ENCODE measurements at regions not wholly inside any gene's neighbourhood (a gene's known extent, or its start where the extent isn't known, plus 50 kb on each side); places are given as distances from the start of the nearest gene placed in this dataset.

GRCh38 chr2:67625690-67626475 is 228.8 kb downstream of the ETAA1 start:
- H3K27ac ChIP-seq (ENCODE audit: poor library complexity, severe bottlenecking) = no peak overlapping the region
- DNase-seq (ENCODE audit: low spot score) (no peak), ATAC-seq (ENCODE audit: low read depth) (peak; percentile 31; the same call in 1 of the 3 replicates)
- H3K27me3 ChIP-seq (ENCODE audit: insufficient read depth, poor library complexity, severe bottlenecking) = no peaks in the 10 kb centered on the region
- TF ChIP-seq CTCF (IDR thresholded peaks at IDR 0.05; ENCODE audit: poor library complexity, severe bottlenecking) = no peak
- no peaks in the 10 kb centered on the region for H3K36me3 ChIP-seq (ENCODE audit: low read depth)
- no peaks in the 10 kb centered on the region for H3K9me3 ChIP-seq (ENCODE audit: severe bottlenecking)
- no peaks in the 10 kb centered on the region for H3K4me1 ChIP-seq (ENCODE audit: insufficient read depth, poor library complexity, severe bottlenecking)
- H3K4me3 ChIP-seq (ENCODE audit: severe bottlenecking) = no peak overlapping the region

GRCh38 chr2:67626656-67627055 is 229.5 kb downstream of the ETAA1 start:
- Histone ChIP-seq H3K4me3 (ENCODE audit: severe bottlenecking) (no peak overlapping the region), H3K4me1 (ENCODE audit: insufficient read depth, poor library complexity, severe bottlenecking) (no peaks in the 10 kb centered on the region), H3K9me3 (ENCODE audit: severe bottlenecking) (no peaks in the 10 kb centered on the region), H3K27me3 (ENCODE audit: insufficient read depth, poor library complexity, severe bottlenecking) (no peaks in the 10 kb centered on the region), H3K27ac (ENCODE audit: poor library complexity, severe bottlenecking) (no peak overlapping the region), H3K36me3 (ENCODE audit: low read depth) (no peaks in the 10 kb centered on the region)
- no peak for DNase-seq (ENCODE audit: low spot score)
- TF ChIP-seq CTCF (IDR thresholded peaks at IDR 0.05; ENCODE audit: poor library complexity, severe bottlenecking) = no peak
- no peak for ATAC-seq (ENCODE audit: low read depth)

GRCh38 chr2:67627456-67628207 is 230.5 kb downstream of the ETAA1 start:
- H3K4me1 ChIP-seq (ENCODE audit: insufficient read depth, poor library complexity, severe bottlenecking) = no peaks in the 10 kb centered on the region
- ATAC-seq (ENCODE audit: low read depth) (no peak), DNase-seq (ENCODE audit: low spot score) (no peak)
- H3K9me3 ChIP-seq (ENCODE audit: severe bottlenecking) = no peaks in the 10 kb centered on the region
- H3K27ac ChIP-seq (ENCODE audit: poor library complexity, severe bottlenecking) = no peak overlapping the region
- no peak overlapping the region for H3K4me3 ChIP-seq (ENCODE audit: severe bottlenecking)
- no peak for TF ChIP-seq CTCF (IDR thresholded peaks at IDR 0.05; ENCODE audit: poor library complexity, severe bottlenecking)
- no peaks in the 10 kb centered on the region for H3K36me3 ChIP-seq (ENCODE audit: low read depth)
- H3K27me3 ChIP-seq (ENCODE audit: insufficient read depth, poor library complexity, severe bottlenecking) = no peaks in the 10 kb centered on the region

GRCh38 chr2:67628892-67629291 is 231.8 kb downstream of the ETAA1 start:
- Histone ChIP-seq H3K4me1 (ENCODE audit: insufficient read depth, poor library complexity, severe bottlenecking) (no peaks in the 10 kb centered on the region), H3K4me3 (ENCODE audit: severe bottlenecking) (no peak overlapping the region), H3K9me3 (ENCODE audit: severe bottlenecking) (no peaks in the 10 kb centered on the region), H3K27me3 (ENCODE audit: insufficient read depth, poor library complexity, severe bottlenecking) (no peaks in the 10 kb centered on the region), H3K36me3 (ENCODE audit: low read depth) (no peaks in the 10 kb centered on the region), H3K27ac (ENCODE audit: poor library complexity, severe bottlenecking) (no peak overlapping the region)
- no peak for DNase-seq (ENCODE audit: low spot score)
- ATAC-seq (ENCODE audit: low read depth) = no peak
- TF ChIP-seq CTCF (IDR thresholded peaks at IDR 0.05; ENCODE audit: poor library complexity, severe bottlenecking) = no peak

Measured in RWPE2 (cell line).